HL-60 (cell line): ENCODE measurements at regions not wholly inside any gene's neighbourhood (a gene's known extent, or its start where the extent isn't known, plus 50 kb on each side); places are given as distances from the start of the nearest gene placed in this dataset.

Experiments
- DNase-seq, 2 experiments: peaks; one replicate each; pipeline ENCODE4 v3.0.0-alpha.2; 2010 to 2020; ENCODE audit warnings: low read depth in 1 of 2, low spot score in 1 of 2
- H3K27ac ChIP-seq: fragments of 250-450 bp; sonication (Bioruptor Pico); replicated peaks from 2 replicates; pipeline ENCODE4 v1.5.1; 2020; ENCODE audit warnings: mild to moderate bottlenecking, moderate library complexity
- H3K27me3 ChIP-seq: fragments of 250-450 bp; sonication (Bioruptor Pico); 2 replicates; pipeline ENCODE4 v1.5.1; 2021; ENCODE audit warnings: mild to moderate bottlenecking, moderate library complexity; ENCODE audit not compliant: insufficient read depth, poor library complexity, severe bottlenecking
- H3K4me3 ChIP-seq: replicated peaks from 2 replicates; pipeline ENCODE4 v1.5.1; 2011; ENCODE audit warnings: mild to moderate bottlenecking, control low read depth, low read length; ENCODE audit not compliant: insufficient read depth
- GABPA ChIP-seq: IDR thresholded peaks from 2 replicates; pipeline ENCODE4 v1.6.1; 2012; ENCODE audit warnings: low read depth
- POLR2AphosphoS5 ChIP-seq: IDR thresholded peaks from 2 replicates; pipeline ENCODE4 v1.6.1; 2012; ENCODE audit warnings: low read depth
- SPI1 ChIP-seq: IDR thresholded peaks from 2 replicates; pipeline ENCODE4 v1.6.1; 2012; ENCODE audit warnings: low read depth, mild to moderate bottlenecking, borderline replicate concordance
- TF ChIP-seq, protein P1 (sequence below): IDR thresholded peaks from one replicate; pipeline ENCODE4 v1.5.1; 2011; ENCODE audit warnings: low read length, control low read depth, inconsistent platforms; ENCODE audit not compliant: insufficient read depth
- TF ChIP-seq, protein P2 (sequence below): IDR thresholded peaks from 2 replicates; pipeline ENCODE4 v1.6.1; 2012; ENCODE audit warnings: low read depth; ENCODE audit not compliant: insufficient replicate concordance

DNA sequence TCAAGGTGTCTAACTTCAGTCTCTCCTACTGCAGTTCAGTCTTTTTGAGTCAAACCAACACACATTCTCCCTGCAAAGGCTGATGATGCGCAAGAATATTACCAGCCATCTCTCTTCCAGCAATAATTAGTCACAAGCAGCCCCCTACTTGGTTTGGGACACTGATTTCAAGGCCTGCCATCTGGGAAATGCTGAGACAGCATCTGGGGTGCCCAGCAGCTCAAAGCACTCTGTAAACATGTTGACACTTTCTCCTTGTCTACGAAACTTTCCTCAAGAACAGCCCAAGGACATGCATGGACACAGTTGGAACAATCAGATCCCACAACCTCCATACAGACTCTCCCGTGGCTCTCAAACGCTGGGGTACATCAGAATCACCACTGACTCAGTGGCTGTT, 149.2 kb upstream of the RPL38 start:
- Histone ChIP-seq H3K4me3 (no peak overlapping the region), H3K27me3 (peaks cover 12% of the 10 kb centered on the region), H3K27ac (no peak overlapping the region)
- DNase-seq, result no peak
- TF ChIP-seq, protein P1, sequence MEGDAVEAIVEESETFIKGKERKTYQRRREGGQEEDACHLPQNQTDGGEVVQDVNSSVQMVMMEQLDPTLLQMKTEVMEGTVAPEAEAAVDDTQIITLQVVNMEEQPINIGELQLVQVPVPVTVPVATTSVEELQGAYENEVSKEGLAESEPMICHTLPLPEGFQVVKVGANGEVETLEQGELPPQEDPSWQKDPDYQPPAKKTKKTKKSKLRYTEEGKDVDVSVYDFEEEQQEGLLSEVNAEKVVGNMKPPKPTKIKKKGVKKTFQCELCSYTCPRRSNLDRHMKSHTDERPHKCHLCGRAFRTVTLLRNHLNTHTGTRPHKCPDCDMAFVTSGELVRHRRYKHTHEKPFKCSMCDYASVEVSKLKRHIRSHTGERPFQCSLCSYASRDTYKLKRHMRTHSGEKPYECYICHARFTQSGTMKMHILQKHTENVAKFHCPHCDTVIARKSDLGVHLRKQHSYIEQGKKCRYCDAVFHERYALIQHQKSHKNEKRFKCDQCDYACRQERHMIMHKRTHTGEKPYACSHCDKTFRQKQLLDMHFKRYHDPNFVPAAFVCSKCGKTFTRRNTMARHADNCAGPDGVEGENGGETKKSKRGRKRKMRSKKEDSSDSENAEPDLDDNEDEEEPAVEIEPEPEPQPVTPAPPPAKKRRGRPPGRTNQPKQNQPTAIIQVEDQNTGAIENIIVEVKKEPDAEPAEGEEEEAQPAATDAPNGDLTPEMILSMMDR, result no peak
- TF ChIP-seq SPI1, result no peak

GRCh38 chr17:74055508-74056160, 147.8 kb upstream of the RPL38 start:
- DNase-seq, result no peak

GRCh38 chr17:74059479-74060240, 143.8 kb upstream of the RPL38 start:
- TF ChIP-seq SPI1 (no peak), POLR2AphosphoS5 (no peak), GABPA (no peak)
- TF ChIP-seq, protein P2, sequence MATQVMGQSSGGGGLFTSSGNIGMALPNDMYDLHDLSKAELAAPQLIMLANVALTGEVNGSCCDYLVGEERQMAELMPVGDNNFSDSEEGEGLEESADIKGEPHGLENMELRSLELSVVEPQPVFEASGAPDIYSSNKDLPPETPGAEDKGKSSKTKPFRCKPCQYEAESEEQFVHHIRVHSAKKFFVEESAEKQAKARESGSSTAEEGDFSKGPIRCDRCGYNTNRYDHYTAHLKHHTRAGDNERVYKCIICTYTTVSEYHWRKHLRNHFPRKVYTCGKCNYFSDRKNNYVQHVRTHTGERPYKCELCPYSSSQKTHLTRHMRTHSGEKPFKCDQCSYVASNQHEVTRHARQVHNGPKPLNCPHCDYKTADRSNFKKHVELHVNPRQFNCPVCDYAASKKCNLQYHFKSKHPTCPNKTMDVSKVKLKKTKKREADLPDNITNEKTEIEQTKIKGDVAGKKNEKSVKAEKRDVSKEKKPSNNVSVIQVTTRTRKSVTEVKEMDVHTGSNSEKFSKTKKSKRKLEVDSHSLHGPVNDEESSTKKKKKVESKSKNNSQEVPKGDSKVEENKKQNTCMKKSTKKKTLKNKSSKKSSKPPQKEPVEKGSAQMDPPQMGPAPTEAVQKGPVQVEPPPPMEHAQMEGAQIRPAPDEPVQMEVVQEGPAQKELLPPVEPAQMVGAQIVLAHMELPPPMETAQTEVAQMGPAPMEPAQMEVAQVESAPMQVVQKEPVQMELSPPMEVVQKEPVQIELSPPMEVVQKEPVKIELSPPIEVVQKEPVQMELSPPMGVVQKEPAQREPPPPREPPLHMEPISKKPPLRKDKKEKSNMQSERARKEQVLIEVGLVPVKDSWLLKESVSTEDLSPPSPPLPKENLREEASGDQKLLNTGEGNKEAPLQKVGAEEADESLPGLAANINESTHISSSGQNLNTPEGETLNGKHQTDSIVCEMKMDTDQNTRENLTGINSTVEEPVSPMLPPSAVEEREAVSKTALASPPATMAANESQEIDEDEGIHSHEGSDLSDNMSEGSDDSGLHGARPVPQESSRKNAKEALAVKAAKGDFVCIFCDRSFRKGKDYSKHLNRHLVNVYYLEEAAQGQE, result no peak
- TF ChIP-seq, protein P1, result no peak
- H3K27me3 ChIP-seq, result no peaks in the 10 kb centered on the region
- DNase-seq, result no peak

More at GRCh38 chr17:74055508-74056160, 147.8 kb upstream of the RPL38 start:
- no peak for TF ChIP-seq SPI1
- TF ChIP-seq, protein P2, result no peak
- no peak for TF ChIP-seq GABPA
- TF ChIP-seq, protein P1, result no peak
- TF ChIP-seq POLR2AphosphoS5, result no peak
- H3K27ac ChIP-seq, result no peak overlapping the region
- H3K4me3 ChIP-seq, result no peak overlapping the region
- H3K27me3 ChIP-seq, result peaks cover 12% of the 10 kb centered on the region

More at GRCh38 chr17:74059479-74060240, 143.8 kb upstream of the RPL38 start:
- Histone ChIP-seq H3K4me3 (no peak overlapping the region), H3K27ac (no peak overlapping the region)
